H1 (cell line): ENCODE measurements at regions not wholly inside any gene's neighbourhood (a gene's known extent, or its start where the extent isn't known, plus 50 kb on each side); places are given as distances from the start of the nearest gene placed in this dataset.

ENCODE experiments used
- JUN ChIP-seq: IDR thresholded peaks from 2 replicates; pipeline ENCODE4 v1.6.1; 2011; ENCODE audit warnings: low read depth, mild to moderate bottlenecking, improper control_type of control experiment, low read length
- MAX ChIP-seq: IDR thresholded peaks from 2 replicates; pipeline ENCODE4 v1.6.1; 2012; ENCODE audit warnings: inconsistent platforms
- SAP30 ChIP-seq: fragments of 300-600 bp; sonication (generic); IDR thresholded peaks from 2 replicates; pipeline ENCODE4 v1.7.1; 2012; ENCODE audit warnings: low read length, moderate library complexity, mild to moderate bottlenecking, inconsistent platforms; ENCODE audit not compliant: insufficient read depth, insufficient replicate concordance
- SIX5 ChIP-seq: IDR thresholded peaks from 2 replicates; pipeline ENCODE4 v1.6.1; 2011; ENCODE audit warnings: mild to moderate bottlenecking, low read depth, low read length

- no peak for TF ChIP-seq MAX
- no peak for TF ChIP-seq SIX5
- TF ChIP-seq SAP30 = no peak
- no peak for TF ChIP-seq JUN
Observed at GRCh38 chr2:204042401-204042800, 105.8 kb downstream of the ICOS start (continued).
